KMS-11 (cell line): ENCODE measurements at regions not wholly inside any gene's neighbourhood (a gene's known extent, or its start where the extent isn't known, plus 50 kb on each side); places are given as distances from the start of the nearest gene placed in this dataset.

ENCODE experiments used
- H2AFZ ChIP-seq: fragments of 200-600 bp; sonication (generic); 2 replicates; pipeline ENCODE4 v1.6.1; 2016; ENCODE audit warnings: antibody characterized with exemption, mixed run types, low read depth
- H3K27ac ChIP-seq: fragments of 200-600 bp; sonication (generic); 2 replicates; pipeline ENCODE4 v1.6.1; 2016; ENCODE audit warnings: mild to moderate bottlenecking, mixed run types
- H3K27me3 ChIP-seq: fragments of 200-600 bp; sonication (generic); 2 replicates; pipeline ENCODE4 v1.6.1; 2017; ENCODE audit warnings: mild to moderate bottlenecking, low read depth, mixed run types, moderate library complexity; ENCODE audit not compliant: insufficient read depth
- H3K36me3 ChIP-seq: fragments of 200-600 bp; sonication (generic); 2 replicates; pipeline ENCODE4 v1.6.1; 2017; ENCODE audit warnings: mild to moderate bottlenecking, mixed run types; ENCODE audit not compliant: insufficient read depth
- H3K4me1 ChIP-seq: fragments of 200-600 bp; sonication (generic); 2 replicates; pipeline ENCODE4 v1.6.1; 2016; ENCODE audit warnings: mild to moderate bottlenecking, low read depth, mixed run types; ENCODE audit not compliant: poor library complexity, severe bottlenecking
- H3K4me2 ChIP-seq: fragments of 200-600 bp; sonication (generic); 2 replicates; pipeline ENCODE4 v1.7.0; 2016; ENCODE audit warnings: mild to moderate bottlenecking, mixed run types
- H3K4me3 ChIP-seq: fragments of 200-600 bp; sonication (generic); IDR thresholded peaks from 2 replicates; pipeline ENCODE4 v1.6.1; 2017; ENCODE audit warnings: low read depth, low read length, mixed read lengths; ENCODE audit not compliant: insufficient read depth
- H3K79me2 ChIP-seq: fragments of 200-600 bp; sonication (generic); 2 replicates; pipeline ENCODE4 v1.6.1; 2016; ENCODE audit warnings: low read depth, mixed run types; ENCODE audit not compliant: insufficient read depth
- H3K9ac ChIP-seq: fragments of 200-600 bp; sonication (generic); 2 replicates; pipeline ENCODE4 v1.6.1; 2016; ENCODE audit warnings: mild to moderate bottlenecking, mixed run types
- H4K20me1 ChIP-seq: fragments of 200-600 bp; sonication (generic); 2 replicates; pipeline ENCODE4 v1.6.1; 2016; ENCODE audit warnings: mild to moderate bottlenecking, mixed run types; ENCODE audit not compliant: insufficient read depth
- CTCF ChIP-seq: fragments of 200-600 bp; sonication (generic); conservative IDR thresholded peaks from 2 replicates; pipeline ENCODE4 v1.6.1; 2017; ENCODE audit warnings: low read depth, mild to moderate bottlenecking, antibody characterized with exemption, low read length, moderate library complexity, mixed read lengths

GRCh38 chr22:27535452-27535851 lies 266.1 kb downstream of the MN1 start:
- Histone ChIP-seq H3K36me3 (no peaks in the 10 kb centered on the region), H4K20me1 (no peaks in the 10 kb centered on the region), H2AFZ (no peak overlapping the region), H3K9ac (no peak overlapping the region), H3K27ac (no peak overlapping the region), H3K79me2 (no peaks in the 10 kb centered on the region), H3K4me1 (no peaks in the 10 kb centered on the region), H3K4me2 (no peak overlapping the region), H3K27me3 (peaks cover 12% of the 10 kb centered on the region), H3K4me3 (no peak overlapping the region)
- no peak for TF ChIP-seq CTCF

- Histone ChIP-seq H3K4me3 (no peak overlapping the region), H3K4me2 (no peak overlapping the region), H3K36me3 (no peaks in the 10 kb centered on the region), H2AFZ (no peak overlapping the region), H3K79me2 (no peaks in the 10 kb centered on the region), H4K20me1 (no peaks in the 10 kb centered on the region), H3K27ac (no peak overlapping the region), H3K4me1 (no peaks in the 10 kb centered on the region), H3K27me3 (peaks cover 23% of the 10 kb centered on the region), H3K9ac (no peak overlapping the region)
- no peak for TF ChIP-seq CTCF
These were observed 264.1 kb downstream of the MN1 start for GRCh38 chr22:27537501-27537900.

GRCh38 chr22:27538666-27539065 lies 262.9 kb downstream of the MN1 start:
- Histone ChIP-seq H3K27ac (no peak overlapping the region), H3K4me2 (no peak overlapping the region), H4K20me1 (no peaks in the 10 kb centered on the region), H3K27me3 (peaks cover 25% of the 10 kb centered on the region), H3K79me2 (no peaks in the 10 kb centered on the region), H3K4me3 (no peak overlapping the region), H3K4me1 (no peaks in the 10 kb centered on the region), H2AFZ (no peak overlapping the region), H3K9ac (no peak overlapping the region), H3K36me3 (no peaks in the 10 kb centered on the region)
- no peak for TF ChIP-seq CTCF

- H4K20me1 ChIP-seq, result no peaks in the 10 kb centered on the region
- no peaks in the 10 kb centered on the region for H3K4me1 ChIP-seq
- H3K4me2 ChIP-seq, result no peak overlapping the region
- no peak overlapping the region for H3K9ac ChIP-seq
- no peak overlapping the region for H2AFZ ChIP-seq
- no peak overlapping the region for H3K27ac ChIP-seq
- H3K4me3 ChIP-seq, result no peak overlapping the region
- peaks cover 23% of the 10 kb centered on the region for H3K27me3 ChIP-seq
- H3K79me2 ChIP-seq, result no peaks in the 10 kb centered on the region
- no peaks in the 10 kb centered on the region for H3K36me3 ChIP-seq
- no peak for TF ChIP-seq CTCF
These were observed 261.3 kb downstream of the MN1 start for GRCh38 chr22:27540247-27540646.
